GM23338 (cell line): ENCODE measurements at regions not wholly inside any gene's neighbourhood (a gene's known extent, or its start where the extent isn't known, plus 50 kb on each side); places are given as distances from the start of the nearest gene placed in this dataset.

ENCODE experiments used
- ATAC-seq: fragments of 200-7000 bp; cut with Tn5 transposase; 3 replicates; pipeline ENCODE4 v1.9.1; 2020
- DNase-seq: peaks from one replicate; pipeline ENCODE4 v3.0.0-alpha.2; 2015; ENCODE audit warnings: low spot score
- H2AFZ ChIP-seq: fragments of 200-600 bp; sonication (generic); 2 replicates; pipeline ENCODE4 v1.8.0; 2016; ENCODE audit warnings: antibody characterized with exemption, mild to moderate bottlenecking, moderate library complexity
- H3F3A ChIP-seq: fragments of 200-600 bp; sonication (generic); replicated peaks from 2 replicates; pipeline ENCODE4 v1.8.0; 2017; ENCODE audit warnings: antibody characterized with exemption, mixed run types, low read depth
- H3K27ac ChIP-seq: fragments of 200-600 bp; sonication (generic); 2 replicates; pipeline ENCODE4 v1.6.1; 2016; ENCODE audit warnings: low read depth
- H3K27me3 ChIP-seq: fragments of 200-600 bp; sonication (generic); 2 replicates; pipeline ENCODE4 v1.8.0; 2016; ENCODE audit warnings: mild to moderate bottlenecking, mixed run types, moderate library complexity; ENCODE audit not compliant: insufficient read depth
- H3K36me3 ChIP-seq: fragments of 200-600 bp; sonication (generic); 2 replicates; pipeline ENCODE4 v1.8.0; 2016; ENCODE audit warnings: mild to moderate bottlenecking; ENCODE audit not compliant: insufficient read depth
- H3K4me1 ChIP-seq: fragments of 200-600 bp; sonication (generic); 2 replicates; pipeline ENCODE4 v1.8.0; 2016; ENCODE audit warnings: mild to moderate bottlenecking, moderate library complexity; ENCODE audit not compliant: insufficient read depth
- H3K4me2 ChIP-seq: fragments of 200-600 bp; sonication (generic); 2 replicates; pipeline ENCODE4 v1.7.1; 2017; ENCODE audit warnings: mixed run types
- H3K4me3 ChIP-seq: fragments of 200-600 bp; sonication (generic); 2 replicates; pipeline ENCODE4 v1.6.1; 2016; ENCODE audit warnings: mixed run types
- H3K79me2 ChIP-seq: fragments of 200-600 bp; sonication (generic); replicated peaks from 2 replicates; pipeline ENCODE4 v1.8.0; 2017; ENCODE audit warnings: mild to moderate bottlenecking; ENCODE audit not compliant: insufficient read depth
- H3K9me2 ChIP-seq: fragments of 200-600 bp; sonication (generic); 2 replicates; pipeline ENCODE4 v1.8.0; 2017; ENCODE audit not compliant: insufficient read depth
- H4K20me1 ChIP-seq: fragments of 200-600 bp; sonication (generic); replicated peaks from 2 replicates; pipeline ENCODE4 v1.8.0; 2017; ENCODE audit warnings: mild to moderate bottlenecking; ENCODE audit not compliant: insufficient read depth
- H3K27ac Mint-ChIP-seq: 2 replicates; pipeline ENCODE4 v1.8.0; 2020; ENCODE audit warnings: inconsistent platforms, mild to moderate bottlenecking, moderate library complexity, mixed read lengths
- H3K27me3 Mint-ChIP-seq: 3 replicates; pipeline ENCODE4 v1.8.0; 2022; ENCODE audit warnings: low read depth, mild to moderate bottlenecking, moderate library complexity, mixed read lengths, inconsistent platforms; ENCODE audit not compliant: insufficient read depth, poor library complexity
- H3K36me3 Mint-ChIP-seq: 3 replicates; pipeline ENCODE4 v1.8.0; 2021; ENCODE audit warnings: low read depth, mild to moderate bottlenecking, inconsistent platforms, moderate library complexity, mixed read lengths
- H3K4me1 Mint-ChIP-seq: 3 replicates; pipeline ENCODE4 v1.8.0; 2020; ENCODE audit warnings: mild to moderate bottlenecking, inconsistent platforms, mixed read lengths
- H3K4me3 Mint-ChIP-seq: 3 replicates; pipeline ENCODE4 v1.8.0; 2021; ENCODE audit warnings: moderate library complexity, mild to moderate bottlenecking, inconsistent platforms, mixed read lengths
- H3K9me3 Mint-ChIP-seq: 3 replicates; pipeline ENCODE4 v1.8.0; 2020; ENCODE audit warnings: moderate library complexity, mild to moderate bottlenecking, inconsistent platforms, mixed read lengths
- CREB1 ChIP-seq: fragments of 250-450 bp; sonication (Bioruptor Pico); IDR thresholded peaks from 2 replicates; pipeline ENCODE4 v1.5.0; 2020; ENCODE audit warnings: low read depth, mild to moderate bottlenecking, moderate library complexity
- EZH2 ChIP-seq: fragments of 200-600 bp; sonication (generic); IDR thresholded peaks from one replicate; pipeline ENCODE4 v1.8.0; 2017; ENCODE audit warnings: antibody characterized with exemption, mild to moderate bottlenecking, low read depth; ENCODE audit not compliant: unreplicated experiment
- EZH2phosphoT487 ChIP-seq: fragments of 200-600 bp; sonication (generic); IDR thresholded peaks from one replicate; pipeline ENCODE4 v1.8.1; 2018; ENCODE audit warnings: antibody characterized with exemption; ENCODE audit not compliant: unreplicated experiment
- JUNB ChIP-seq: IDR thresholded peaks from one replicate; pipeline ENCODE4 v1.6.1; 2016; ENCODE audit warnings: antibody characterized with exemption; ENCODE audit not compliant: unreplicated experiment
- NANOG ChIP-seq: IDR thresholded peaks from 2 replicates; pipeline ENCODE4 v1.6.1; 2016; ENCODE audit warnings: antibody characterized with exemption, borderline replicate concordance
- POLR2AphosphoS5 ChIP-seq: IDR thresholded peaks from 2 replicates; pipeline ENCODE4 v1.6.1; 2016; ENCODE audit warnings: antibody characterized with exemption, low read depth
- STAT1 ChIP-seq: IDR thresholded peaks from one replicate; pipeline ENCODE4 v1.6.1; 2016; ENCODE audit warnings: antibody characterized with exemption; ENCODE audit not compliant: unreplicated experiment
- TF ChIP-seq, protein P1 (sequence below): IDR thresholded peaks from 2 replicates; pipeline ENCODE4 v1.6.1; 2016; ENCODE audit warnings: antibody characterized with exemption
- TF ChIP-seq, protein P2 (sequence below): fragments of 250-450 bp; sonication (Bioruptor Pico); IDR thresholded peaks from 2 replicates; pipeline ENCODE4 v1.5.0; 2020; ENCODE audit warnings: mild to moderate bottlenecking, moderate library complexity
- TF ChIP-seq, protein P3 (sequence below), 2 experiments: fragments of 200-600 bp in 1 of 2; sonication (generic) in 1 of 2; conservative IDR thresholded peaks; 2 replicates each; pipeline versions ENCODE4 v1.5.1 to v1.6.1; 2016 to 2017; ENCODE audit warnings: antibody characterized with exemption in 2 of 2, low read depth in 2 of 2, mild to moderate bottlenecking in 2 of 2, moderate library complexity in 1 of 2

DNA sequence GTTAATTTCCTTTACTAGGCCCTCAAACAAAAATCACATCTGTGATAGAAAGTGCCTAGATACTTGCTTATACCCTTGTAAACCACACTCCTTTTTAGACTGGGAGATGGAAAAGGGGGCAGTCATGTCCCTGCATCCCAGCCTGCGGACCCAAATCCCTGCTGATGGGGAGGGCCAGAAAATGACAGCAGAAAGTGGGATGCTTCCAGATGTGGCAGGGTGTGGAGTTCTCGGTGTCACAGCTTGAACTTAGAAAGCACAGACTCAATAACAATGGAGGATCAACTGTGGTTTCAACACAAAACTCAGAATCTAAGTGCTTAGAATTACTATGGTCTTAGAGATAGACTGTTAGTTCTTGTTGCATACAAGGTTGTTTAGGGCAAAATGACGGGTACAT lies 95.6 kb upstream of the F3 start (continued):
- TF ChIP-seq JUNB = no peak

- Histone ChIP-seq H3K4me1 (peaks cover 9% of the 10 kb centered on the region; the same call in 1 of the 2 replicates), H4K20me1 (no peaks in the 10 kb centered on the region), H2AFZ (no peak overlapping the region), H3K27me3 (no peaks in the 10 kb centered on the region), H3K4me3 (no peak overlapping the region), H3K36me3 (no peaks in the 10 kb centered on the region), H3K27ac (no peak overlapping the region), H3K9me2 (no peaks in the 10 kb centered on the region), H3F3A (no peaks in the 10 kb centered on the region), H3K79me2 (no peaks in the 10 kb centered on the region), H3K4me2 (no peak overlapping the region)
- ATAC-seq (no peak), DNase-seq (no peak)
- Mint-ChIP-seq H3K4me1 (peaks cover 25% of the 10 kb centered on the region), H3K27me3 (peaks cover 4% of the 10 kb centered on the region), H3K27ac (no peak overlapping the region), H3K36me3 (no peaks in the 10 kb centered on the region), H3K4me3 (no peak overlapping the region), H3K9me3 (no peaks in the 10 kb centered on the region)
- TF ChIP-seq, protein P1, sequence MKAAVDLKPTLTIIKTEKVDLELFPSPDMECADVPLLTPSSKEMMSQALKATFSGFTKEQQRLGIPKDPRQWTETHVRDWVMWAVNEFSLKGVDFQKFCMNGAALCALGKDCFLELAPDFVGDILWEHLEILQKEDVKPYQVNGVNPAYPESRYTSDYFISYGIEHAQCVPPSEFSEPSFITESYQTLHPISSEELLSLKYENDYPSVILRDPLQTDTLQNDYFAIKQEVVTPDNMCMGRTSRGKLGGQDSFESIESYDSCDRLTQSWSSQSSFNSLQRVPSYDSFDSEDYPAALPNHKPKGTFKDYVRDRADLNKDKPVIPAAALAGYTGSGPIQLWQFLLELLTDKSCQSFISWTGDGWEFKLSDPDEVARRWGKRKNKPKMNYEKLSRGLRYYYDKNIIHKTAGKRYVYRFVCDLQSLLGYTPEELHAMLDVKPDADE = no peak
- TF ChIP-seq, protein P2, sequence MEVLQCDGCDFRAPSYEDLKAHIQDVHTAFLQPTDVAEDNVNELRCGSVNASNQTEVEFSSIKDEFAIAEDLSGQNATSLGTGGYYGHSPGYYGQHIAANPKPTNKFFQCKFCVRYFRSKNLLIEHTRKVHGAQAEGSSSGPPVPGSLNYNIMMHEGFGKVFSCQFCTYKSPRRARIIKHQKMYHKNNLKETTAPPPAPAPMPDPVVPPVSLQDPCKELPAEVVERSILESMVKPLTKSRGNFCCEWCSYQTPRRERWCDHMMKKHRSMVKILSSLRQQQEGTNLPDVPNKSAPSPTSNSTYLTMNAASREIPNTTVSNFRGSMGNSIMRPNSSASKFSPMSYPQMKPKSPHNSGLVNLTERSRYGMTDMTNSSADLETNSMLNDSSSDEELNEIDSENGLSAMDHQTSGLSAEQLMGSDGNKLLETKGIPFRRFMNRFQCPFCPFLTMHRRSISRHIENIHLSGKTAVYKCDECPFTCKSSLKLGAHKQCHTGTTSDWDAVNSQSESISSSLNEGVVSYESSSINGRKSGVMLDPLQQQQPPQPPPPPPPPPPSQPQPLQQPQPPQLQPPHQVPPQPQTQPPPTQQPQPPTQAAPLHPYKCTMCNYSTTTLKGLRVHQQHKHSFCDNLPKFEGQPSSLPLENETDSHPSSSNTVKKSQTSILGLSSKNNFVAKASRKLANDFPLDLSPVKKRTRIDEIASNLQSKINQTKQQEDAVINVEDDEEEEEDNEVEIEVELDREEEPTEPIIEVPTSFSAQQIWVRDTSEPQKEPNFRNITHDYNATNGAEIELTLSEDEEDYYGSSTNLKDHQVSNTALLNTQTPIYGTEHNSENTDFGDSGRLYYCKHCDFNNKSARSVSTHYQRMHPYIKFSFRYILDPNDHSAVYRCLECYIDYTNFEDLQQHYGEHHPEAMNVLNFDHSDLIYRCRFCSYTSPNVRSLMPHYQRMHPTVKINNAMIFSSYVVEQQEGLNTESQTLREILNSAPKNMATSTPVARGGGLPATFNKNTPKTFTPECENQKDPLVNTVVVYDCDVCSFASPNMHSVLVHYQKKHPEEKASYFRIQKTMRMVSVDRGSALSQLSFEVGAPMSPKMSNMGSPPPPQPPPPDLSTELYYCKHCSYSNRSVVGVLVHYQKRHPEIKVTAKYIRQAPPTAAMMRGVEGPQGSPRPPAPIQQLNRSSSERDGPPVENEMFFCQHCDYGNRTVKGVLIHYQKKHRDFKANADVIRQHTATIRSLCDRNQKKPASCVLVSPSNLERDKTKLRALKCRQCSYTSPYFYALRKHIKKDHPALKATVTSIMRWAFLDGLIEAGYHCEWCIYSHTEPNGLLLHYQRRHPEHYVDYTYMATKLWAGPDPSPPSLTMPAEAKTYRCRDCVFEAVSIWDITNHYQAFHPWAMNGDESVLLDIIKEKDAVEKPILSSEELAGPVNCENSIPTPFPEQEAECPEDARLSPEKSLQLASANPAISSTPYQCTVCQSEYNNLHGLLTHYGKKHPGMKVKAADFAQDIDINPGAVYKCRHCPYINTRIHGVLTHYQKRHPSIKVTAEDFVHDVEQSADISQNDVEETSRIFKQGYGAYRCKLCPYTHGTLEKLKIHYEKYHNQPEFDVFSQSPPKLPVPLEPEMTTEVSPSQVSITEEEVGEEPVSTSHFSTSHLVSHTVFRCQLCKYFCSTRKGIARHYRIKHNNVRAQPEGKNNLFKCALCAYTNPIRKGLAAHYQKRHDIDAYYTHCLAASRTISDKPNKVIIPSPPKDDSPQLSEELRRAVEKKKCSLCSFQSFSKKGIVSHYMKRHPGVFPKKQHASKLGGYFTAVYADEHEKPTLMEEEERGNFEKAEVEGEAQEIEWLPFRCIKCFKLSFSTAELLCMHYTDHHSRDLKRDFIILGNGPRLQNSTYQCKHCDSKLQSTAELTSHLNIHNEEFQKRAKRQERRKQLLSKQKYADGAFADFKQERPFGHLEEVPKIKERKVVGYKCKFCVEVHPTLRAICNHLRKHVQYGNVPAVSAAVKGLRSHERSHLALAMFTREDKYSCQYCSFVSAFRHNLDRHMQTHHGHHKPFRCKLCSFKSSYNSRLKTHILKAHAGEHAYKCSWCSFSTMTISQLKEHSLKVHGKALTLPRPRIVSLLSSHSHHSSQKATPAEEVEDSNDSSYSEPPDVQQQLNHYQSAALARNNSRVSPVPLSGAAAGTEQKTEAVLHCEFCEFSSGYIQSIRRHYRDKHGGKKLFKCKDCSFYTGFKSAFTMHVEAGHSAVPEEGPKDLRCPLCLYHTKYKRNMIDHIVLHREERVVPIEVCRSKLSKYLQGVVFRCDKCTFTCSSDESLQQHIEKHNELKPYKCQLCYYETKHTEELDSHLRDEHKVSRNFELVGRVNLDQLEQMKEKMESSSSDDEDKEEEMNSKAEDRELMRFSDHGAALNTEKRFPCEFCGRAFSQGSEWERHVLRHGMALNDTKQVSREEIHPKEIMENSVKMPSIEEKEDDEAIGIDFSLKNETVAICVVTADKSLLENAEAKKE (CRISPR knock-in tag) = no peak
- TF ChIP-seq, protein P3, sequence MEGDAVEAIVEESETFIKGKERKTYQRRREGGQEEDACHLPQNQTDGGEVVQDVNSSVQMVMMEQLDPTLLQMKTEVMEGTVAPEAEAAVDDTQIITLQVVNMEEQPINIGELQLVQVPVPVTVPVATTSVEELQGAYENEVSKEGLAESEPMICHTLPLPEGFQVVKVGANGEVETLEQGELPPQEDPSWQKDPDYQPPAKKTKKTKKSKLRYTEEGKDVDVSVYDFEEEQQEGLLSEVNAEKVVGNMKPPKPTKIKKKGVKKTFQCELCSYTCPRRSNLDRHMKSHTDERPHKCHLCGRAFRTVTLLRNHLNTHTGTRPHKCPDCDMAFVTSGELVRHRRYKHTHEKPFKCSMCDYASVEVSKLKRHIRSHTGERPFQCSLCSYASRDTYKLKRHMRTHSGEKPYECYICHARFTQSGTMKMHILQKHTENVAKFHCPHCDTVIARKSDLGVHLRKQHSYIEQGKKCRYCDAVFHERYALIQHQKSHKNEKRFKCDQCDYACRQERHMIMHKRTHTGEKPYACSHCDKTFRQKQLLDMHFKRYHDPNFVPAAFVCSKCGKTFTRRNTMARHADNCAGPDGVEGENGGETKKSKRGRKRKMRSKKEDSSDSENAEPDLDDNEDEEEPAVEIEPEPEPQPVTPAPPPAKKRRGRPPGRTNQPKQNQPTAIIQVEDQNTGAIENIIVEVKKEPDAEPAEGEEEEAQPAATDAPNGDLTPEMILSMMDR (conservative IDR thresholded peaks at IDR 0.05; ENCODE audit: low read depth in 2 of 2) = no peak
- no peak for TF ChIP-seq CREB1
- no peak for TF ChIP-seq STAT1
- no peak for TF ChIP-seq POLR2AphosphoS5
- no peak for TF ChIP-seq JUNB
- TF ChIP-seq EZH2 = no peak
- TF ChIP-seq EZH2phosphoT487 = no peak
- TF ChIP-seq NANOG = no peak
Observed at GRCh38 chr1:94636624-94637023, 95.1 kb upstream of the F3 start.
